Endothelial cell of hepatic sinusoid (primary cell): ENCODE measurements at regions not wholly inside any gene's neighbourhood (a gene's known extent, or its start where the extent isn't known, plus 50 kb on each side); places are given as distances from the start of the nearest gene placed in this dataset.

Experiments
- in situ Hi-C: cut with HindIII; loops from 2 replicates; pipeline ENCODE4 v1.10.0; 2017; ENCODE audit warnings: low sequenced_read_pairs

DNA sequence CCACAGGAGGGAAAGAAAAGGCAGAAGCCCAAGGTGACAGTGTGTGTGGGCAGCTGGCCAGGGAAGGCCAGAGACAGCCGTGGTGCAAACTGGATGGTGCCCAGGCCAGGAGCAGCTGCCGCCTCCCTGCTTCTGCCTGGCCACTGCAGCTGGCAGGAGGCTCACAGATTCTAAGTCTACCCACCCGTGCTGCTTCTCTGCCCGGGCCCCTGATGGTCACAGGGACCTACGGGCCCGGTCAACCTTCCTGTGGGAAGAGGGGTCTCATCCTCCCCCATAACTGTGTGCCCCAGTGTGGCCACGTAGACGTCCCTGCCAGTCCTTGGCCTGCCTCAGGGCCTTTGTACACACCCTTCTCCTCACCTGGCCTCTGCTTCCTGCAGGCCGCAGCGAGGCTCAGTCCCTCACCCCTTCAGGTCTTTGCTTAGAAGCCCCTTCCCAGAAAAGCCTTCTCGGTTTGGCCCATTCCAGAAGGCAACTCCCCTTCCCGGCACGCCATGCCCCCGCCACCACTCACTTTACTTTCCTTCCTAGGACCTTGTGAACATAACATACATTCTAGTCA lies 192.6 kb upstream of the AJAP1 start:
- in situ Hi-C loops = no loop called here

DNA sequence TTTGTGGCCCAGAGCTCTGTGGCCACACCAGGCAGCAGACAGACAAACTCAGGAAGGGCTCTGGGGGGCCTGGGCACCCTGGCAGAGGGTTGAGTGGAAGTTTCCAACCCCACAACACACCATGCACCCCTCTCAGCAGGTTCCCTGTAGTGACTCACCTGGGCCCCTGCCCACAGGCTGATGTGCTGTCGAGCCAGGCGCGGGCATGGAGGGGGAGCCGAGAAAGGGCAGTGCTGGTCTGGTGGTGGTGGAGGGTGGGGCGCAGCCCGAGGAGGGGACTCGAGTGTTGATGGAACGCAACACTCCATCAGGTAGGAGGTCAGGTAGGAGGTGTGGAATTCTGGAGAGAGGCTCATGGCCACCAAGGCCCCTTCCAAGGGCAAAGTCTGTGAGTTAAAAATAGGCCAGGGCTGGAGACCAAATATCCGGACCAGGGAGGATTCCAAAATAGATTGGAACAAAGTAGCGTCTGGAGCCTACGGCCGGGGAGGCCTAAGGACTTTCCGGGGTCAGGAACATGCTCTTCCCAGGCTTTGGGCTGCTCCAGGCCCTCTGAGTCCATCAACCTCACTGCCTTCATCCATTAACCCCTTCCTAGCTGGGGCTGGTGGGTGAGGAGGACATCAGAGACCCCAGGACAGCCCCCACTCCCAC lies 191.5 kb upstream of the AJAP1 start:
- in situ Hi-C loops = no loop called here

DNA sequence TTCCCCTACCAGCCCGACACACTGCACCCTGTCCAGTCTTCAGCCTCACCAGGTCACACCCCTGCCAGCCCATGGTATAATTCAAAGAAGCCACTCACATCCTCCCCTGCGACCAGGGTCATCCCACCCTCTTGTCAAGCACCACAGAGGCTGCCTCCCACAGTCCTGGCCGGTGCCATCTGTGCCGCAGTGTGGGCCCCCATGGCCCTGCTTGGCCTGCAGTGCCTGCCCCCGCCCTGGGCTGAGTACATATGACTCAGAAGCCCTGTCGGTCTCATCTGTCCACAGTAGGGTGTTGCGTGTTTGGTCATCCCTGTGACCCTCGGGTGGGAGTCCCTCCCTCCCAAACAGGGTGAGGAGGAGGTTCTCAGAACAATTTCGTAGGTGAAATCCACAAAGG lies 190.8 kb upstream of the AJAP1 start:
- in situ Hi-C loops = no loop called here

DNA sequence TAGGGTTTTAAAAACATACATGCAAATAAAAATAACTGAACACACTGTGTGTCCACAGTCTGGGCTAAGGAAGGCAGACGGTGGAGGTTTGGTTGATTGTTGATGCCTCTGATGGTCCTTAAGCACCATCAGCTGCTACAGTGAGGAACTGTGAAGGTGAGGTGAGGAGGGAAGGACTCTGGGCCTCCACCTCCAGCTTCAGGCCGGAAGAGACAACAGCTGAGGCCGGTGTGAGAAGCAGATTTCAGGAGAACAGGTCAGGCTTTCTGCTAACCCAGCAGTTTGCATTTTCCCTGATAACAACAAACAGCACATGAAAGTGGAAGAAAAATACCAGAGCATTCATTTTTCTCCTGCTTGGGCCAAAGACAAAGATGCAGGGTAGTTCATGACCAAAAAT lies 189.9 kb upstream of the AJAP1 start:
- in situ Hi-C loops = no loop called here

DNA sequence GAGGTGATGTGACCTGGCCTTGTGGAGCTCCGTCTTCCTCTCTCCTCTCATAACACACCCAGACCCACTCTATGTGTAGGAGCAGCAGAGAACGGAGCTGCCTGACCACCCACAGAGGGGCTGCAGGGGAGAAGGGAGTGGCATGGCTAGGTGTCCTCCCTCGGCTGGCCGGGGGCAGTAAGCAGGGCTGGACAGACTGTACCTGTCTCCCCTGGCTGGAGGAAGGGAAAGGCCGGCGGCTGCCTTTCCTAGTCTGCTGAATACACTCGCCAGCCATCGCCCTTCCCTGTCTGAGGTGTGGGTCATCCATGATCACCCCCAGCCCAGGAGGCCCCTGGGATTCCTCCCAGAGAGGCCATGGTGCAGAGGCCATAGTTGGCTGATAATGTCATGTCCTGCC lies 187.2 kb upstream of the AJAP1 start:
- in situ Hi-C loops = no loop called here

DNA sequence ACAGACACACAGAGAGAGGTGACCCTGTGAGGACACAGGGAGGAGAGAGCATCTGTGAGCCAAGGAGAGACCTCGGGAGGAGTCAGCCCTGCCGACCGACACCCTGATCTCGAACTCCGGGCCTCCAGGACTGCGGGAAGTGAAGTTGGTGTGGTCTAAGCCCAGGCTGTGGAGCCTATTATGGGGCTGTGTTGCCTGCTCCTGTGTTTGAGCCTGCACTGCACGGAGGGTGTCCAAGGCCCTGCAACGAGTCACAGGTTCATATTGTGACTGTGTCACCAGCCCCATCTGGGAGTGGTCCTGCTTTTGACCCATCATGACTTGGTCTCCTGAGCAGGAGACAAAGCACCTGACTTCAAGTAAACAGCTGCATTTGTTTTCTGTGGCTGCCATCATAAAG lies 186.0 kb upstream of the AJAP1 start:
- in situ Hi-C loops = no loop called here

DNA sequence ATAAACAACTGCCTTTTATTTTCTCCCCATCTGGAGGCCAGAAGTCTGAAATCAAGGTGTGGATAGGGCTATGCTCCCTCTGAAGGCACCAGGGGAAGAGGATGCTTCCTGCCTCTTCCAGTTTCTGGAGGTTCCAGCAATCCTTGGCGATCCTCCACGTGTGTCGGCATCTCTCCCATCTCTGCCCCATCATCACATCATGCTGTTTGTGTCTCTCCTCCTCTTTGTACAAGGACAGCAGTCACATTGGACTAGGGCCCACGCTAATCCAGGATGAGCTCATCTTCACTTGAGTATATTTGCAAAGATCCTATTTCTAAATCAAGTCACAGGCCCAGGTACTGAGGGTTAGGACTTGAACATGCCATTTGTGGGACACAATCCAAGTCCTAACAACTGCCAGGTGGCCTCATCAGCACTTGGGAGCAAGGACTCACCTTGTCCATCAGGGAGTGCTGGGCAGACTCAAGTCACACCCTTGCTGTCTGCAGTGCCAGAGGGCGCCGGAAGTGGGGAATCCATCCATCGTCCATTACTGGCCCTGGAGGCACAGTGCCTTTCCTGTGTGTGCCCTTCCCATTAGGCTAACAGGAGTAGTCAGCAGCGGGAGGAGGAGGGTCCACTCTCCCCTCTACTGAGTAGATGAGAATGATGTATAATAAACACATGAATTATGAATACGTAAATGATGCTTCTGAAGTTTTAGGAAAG lies 185.4 kb upstream of the AJAP1 start:
- in situ Hi-C loops = no loop called here

DNA sequence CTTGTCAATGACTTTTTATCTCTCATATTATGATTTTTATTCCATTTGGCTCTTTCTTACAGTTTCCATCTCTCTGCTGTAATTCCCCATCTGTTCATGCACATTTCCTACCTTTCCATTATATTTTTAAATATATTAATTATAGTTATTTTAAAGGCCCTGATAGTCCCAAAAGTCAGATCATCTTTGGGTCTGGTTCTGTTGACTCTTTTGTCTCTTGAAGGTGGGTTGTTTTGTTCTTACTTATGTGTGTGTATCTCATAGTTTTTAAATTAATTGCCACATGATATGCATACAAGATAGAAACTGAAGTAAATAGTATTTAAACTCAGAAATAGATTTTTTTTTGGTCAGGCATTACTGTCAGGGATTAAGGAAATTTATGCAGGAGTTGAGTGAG lies 178.0 kb upstream of the AJAP1 start:
- in situ Hi-C loops = loop anchor here (5.0 kb wide), 1 partner anchor 49 kb away; no protein-coding TSS in a partner anchor

DNA sequence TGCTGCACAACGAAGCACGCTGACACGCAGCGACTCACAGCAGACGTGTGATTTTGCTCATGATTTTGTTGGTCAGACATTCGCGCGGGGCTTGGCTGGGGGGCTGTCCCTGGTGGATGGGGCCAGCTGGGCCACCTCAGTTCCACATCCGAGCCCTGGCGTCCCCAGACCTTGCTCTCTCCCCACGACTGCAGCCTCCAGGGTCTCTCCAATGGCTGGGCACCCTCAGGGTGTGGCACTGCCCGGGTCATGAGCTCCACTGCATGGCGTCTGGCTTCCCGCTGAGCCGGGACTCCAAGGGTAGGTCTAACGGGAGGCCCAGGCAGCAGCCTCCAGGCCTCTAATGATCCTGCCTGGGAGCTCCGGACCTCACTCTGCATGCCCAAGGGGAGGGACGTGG lies 173.0 kb upstream of the AJAP1 start:
- in situ Hi-C loops = no loop called here

DNA sequence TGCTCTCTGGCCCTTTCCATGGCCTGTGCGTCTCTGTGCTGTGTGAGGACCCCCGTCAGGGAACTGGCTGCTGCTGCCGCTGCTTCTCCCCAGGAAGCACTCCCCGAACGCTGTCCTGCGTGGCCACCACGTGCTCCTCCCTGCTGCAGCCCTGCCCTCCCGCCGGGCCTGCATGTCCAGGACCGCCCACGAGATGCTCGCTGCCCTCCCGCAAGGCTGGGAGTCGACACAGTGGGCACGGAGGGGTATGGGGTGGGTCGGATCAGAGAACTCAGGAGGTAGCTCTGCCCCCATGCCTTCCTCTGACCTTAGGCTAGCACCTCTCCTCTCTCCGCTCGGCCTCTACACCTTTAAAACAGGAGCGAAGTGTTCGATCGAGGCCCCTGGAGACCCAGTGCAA lies 171.9 kb upstream of the AJAP1 start:
- in situ Hi-C loops = no loop called here

DNA sequence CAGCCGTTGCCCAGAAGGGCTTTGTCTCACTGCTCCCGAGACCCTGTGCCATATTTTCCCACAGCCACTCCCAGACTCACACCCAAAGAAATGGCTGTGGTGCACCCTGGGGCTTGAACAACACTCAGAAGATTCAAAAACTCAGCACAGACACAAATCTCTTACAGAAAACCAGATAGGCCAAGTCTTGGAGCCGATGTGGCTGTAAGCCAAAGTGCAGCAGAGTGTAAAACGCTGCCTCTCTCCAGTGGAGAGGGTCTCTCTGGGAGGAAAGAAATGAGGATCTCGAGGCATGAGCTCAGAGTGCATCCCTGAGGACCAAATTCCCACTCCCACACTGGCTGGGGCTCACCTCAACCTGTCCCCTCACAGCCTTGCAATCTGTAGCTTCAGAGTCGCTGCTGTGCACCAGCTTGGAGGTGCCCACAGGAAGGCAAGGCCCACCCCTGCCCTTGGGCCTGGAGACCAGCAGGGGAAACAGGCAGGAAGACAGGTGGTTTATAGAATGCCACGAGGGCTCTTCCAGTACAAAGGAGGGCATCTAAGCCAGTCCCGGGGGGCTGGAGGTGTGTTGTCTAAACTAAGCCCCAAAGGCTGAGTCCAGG lies 171.3 kb upstream of the AJAP1 start:
- in situ Hi-C loops = no loop called here

DNA sequence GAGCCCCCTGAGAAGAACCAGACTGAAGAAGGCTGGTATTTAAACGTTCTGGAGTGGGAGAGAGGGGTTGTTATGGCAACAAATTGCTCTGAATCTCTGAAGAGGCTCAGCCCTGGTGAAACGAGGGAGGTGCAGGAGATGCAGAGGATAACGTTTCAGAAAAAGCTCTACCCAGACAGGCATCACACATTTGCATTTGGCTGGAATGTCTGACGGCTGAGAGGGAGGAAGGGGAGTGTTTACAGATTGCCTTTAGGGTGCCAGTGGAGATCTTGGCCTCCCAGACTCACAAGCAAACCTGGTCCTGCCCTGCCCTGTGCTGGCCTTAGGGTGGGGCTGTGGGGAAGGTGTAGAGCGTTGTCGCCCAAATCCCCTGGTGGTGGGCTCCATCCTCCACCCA lies 169.0 kb upstream of the AJAP1 start:
- in situ Hi-C loops = loop anchor here (5.0 kb wide), 1 partner anchor 107 kb away; no protein-coding TSS in a partner anchor

DNA sequence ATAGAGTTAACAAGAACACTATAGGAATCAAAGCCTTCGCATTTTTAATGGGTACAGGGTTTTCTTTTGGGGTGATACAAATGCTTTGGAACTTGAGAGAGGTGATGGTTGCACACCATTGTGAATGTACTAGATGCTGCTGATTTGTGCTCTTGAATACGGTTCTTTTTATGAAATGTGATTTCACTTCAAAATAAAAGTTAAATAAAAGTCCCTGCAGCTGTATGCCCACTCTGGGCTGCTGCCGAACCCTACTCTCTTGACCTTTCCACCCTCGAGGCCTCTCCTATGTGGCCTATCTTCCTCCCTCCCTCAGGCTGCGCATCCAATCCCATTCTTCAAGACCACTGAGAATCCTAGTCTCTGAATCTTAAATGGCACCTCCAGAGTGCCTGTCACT lies 168.5 kb upstream of the AJAP1 start:
- in situ Hi-C loops = loop anchor here (5.0 kb wide), 1 partner anchor 106 kb away; no protein-coding TSS in a partner anchor

DNA sequence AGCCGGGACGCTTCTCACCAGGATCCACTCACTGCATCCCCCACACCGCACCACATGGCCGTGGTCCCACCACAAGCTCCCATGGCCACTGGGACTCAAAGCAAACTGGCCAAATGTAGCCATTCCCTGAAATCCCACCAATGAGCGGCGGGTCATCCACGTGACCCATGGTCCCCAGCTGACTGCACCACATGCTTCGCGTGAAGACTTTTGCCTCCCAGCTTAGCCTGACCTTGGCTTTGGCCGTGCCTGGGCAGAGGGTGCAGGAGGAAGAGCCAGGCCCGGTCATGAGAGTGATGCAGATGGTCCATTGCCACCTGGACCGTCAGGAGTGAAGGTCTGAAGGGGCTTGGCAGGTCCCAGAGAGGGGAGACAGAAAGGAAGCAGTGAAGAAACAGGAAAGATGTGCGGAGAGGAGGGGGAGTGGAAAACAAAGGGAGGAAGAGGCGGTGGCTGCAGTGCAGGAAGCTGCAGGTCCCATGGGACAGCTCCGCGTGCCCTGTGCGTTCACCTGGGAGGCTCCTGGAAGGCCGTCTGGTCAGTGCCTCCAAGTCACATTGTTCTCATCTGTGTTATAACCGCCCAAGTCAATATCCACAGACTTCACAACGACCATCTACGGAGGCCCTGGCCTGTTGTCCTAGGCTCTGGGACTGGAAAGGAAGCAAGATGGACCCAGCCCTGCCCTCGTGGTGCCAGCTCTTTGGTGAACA lies 167.8 kb upstream of the AJAP1 start:
- in situ Hi-C loops = loop anchor here (5.0 kb wide), 1 partner anchor 106 kb away; no protein-coding TSS in a partner anchor

DNA sequence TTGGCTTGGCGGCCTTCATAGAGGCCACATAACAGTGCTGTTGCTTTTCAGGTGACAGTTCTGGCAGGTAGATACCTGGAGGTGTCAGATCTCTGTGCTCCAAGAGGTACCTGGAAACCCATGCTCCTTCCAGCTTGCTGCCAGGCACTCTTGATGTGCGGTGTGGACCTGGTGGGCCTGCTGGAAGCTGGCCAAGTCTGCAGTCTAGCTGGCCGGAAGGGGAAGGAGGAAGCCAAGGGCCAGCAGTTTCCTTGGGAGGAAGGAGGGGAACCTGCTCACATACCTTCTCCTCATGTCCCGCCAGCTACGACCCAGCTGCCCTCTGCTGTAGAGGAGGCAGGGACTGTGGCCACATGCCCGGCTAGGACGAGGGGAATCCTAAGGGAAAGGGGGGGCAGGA lies 166.4 kb upstream of the AJAP1 start:
- in situ Hi-C loops = loop anchor here (5.0 kb wide), 1 partner anchor 104 kb away; no protein-coding TSS in a partner anchor

DNA sequence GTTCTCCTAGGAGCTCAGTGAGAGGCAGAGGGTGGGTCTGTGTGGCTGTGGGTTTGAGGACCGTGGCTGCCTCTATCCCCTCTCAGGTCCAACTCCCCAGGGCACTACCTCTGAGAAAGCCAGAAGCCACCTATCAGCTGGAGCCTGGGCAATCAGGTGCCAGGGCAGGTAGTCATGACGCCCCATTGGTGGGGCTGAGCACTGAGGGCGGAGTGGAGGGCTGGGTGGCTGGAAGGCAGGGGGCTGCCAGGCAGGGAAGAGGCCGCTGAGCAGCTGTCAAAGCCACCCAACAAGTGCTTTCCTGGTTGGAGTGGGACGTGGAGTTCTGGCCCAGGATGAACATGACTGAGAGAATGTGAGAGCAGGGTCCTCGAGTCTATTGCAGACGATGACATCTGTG lies 164.9 kb upstream of the AJAP1 start:
- in situ Hi-C loops = loop anchor here (5.0 kb wide), 1 partner anchor 103 kb away; no protein-coding TSS in a partner anchor

DNA sequence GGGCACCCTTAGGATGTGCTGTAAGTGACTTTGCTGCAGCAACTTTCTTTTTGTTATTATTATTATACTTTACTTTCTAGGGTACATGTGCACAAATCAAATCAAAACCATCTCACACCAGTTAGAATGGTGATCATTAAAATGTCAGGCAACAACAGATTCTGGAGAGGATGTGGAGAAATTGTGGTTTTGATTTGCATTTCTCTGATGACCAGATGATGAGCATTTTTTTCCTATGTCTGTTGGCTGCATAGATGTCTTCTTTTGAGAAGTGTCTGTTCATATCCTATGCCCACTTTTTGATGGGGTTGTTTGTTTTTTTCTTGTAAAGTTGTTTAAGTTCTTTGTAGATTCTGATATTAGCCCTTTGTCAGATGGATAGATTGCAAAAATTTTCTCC lies 164.4 kb upstream of the AJAP1 start:
- in situ Hi-C loops = loop anchor here (5.0 kb wide), 1 partner anchor 102 kb away; no protein-coding TSS in a partner anchor

DNA sequence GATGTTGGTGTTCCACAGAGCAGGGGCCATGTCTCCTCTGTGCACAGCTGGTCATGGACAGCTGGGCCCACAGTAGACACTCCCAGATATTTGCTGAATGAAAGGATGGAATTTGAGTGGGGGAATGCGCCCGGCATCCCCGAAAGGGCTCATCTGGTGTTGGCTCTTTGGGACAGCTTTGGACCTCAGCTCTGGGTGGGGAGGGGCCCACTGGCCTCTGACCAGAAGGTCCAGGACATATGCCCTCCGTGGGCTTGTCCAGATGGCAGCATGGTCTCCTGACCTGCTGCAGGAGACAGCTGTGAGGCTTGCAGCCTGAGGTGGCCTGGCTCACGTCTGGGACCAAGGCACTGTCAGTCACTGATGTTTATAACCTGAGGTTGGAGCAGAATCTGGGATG lies 160.4 kb upstream of the AJAP1 start:
- in situ Hi-C loops = no loop called here

DNA sequence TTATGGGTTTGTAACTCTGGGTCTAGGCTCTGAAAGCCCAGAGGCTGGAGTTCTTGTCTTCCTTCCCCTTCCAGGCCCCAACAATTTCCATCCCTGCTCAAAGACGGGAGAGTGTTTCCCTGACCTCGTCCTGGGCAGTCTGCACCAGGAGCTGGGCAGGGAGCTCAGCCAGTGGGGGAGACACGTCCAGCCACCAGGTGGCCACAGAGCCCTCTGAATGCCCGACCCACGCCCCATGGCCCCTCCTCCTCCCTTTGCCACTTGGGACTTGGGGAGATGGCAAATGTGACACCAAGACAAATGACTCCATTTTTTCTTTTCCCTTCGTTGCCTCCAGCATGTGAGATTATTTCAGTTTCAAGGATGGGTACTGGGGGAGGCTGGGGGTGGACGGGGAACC lies 159.9 kb upstream of the AJAP1 start:
- in situ Hi-C loops = no loop called here

DNA sequence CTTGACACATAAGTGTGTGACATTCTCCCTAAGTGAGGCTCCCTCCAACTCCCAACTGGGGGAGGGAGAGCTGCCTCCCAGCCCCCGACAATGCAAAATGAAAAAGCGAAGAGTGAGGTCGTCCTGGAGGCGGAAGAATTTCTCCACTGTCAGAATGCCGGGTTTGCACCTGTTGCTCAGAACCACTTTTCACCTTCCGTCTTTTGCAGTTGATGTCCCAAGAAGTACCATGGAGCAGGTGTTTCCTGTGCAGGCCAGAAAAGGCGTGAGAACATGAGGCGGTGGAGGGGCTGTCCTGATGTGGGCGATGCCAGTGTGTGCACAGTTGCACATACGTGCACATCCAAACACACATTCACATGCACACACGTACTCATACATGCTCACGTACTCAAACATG lies 158.6 kb upstream of the AJAP1 start:
- in situ Hi-C loops = no loop called here

DNA sequence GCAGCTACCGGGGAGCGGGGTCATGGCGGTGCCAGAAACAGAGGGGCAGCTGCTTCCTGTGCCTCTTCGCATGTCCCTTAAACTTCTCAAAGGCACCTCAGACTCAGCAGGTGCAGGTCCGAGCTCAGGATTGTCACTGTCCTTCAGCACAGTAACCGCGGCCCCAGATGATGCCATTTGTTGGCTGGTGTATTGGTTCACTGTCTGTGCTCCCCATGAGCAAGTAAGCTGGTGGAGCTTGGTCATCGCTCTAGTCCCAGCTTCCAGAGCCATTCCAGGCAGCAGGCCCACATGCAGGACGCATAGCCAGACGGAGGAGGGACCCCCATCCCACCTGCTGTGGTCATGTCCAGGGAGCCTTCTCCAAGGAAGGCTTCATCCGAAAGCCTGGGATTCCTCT lies 154.0 kb upstream of the AJAP1 start:
- in situ Hi-C loops = no loop called here
